ENCODE measurements at regions not wholly inside any gene's neighbourhood (a gene's known extent, or its start where the extent isn't known, plus 50 kb on each side); places are given as distances from the start of the nearest gene placed in this dataset.

- no peak for DNase-seq
- no peak overlapping the region for H3K4me3 ChIP-seq
- intact Hi-C loops (cut with DNase I; ENCODE audit: low total_unique reads): no loop called here
- no peaks in the 10 kb centered on the region for H3K4me1 ChIP-seq
- TF ChIP-seq CTCF (IDR thresholded peaks at IDR 0.05): no peak
- no peak overlapping the region for H3K27ac ChIP-seq
- H3K9me3 ChIP-seq: no peaks in the 10 kb centered on the region
- no peaks in the 10 kb centered on the region for H3K36me3 ChIP-seq (ENCODE audit: low read depth, missing control alignments)
- WGBS, 2 donors: 54 to 79% methylated on average over 1 of the region's 1 CpG
- H3K27me3 ChIP-seq: no peaks in the 10 kb centered on the region
Observed at GRCh38 chr3:76054404-76054803, 269.1 kb upstream of the ZNF717 start.

GRCh38 chr3:76061654-76062053 lies 276.3 kb upstream of the ZNF717 start:
- TF ChIP-seq POLR2A (IDR thresholded peaks at IDR 0.05) (no peak), CTCF (IDR thresholded peaks at IDR 0.05) (no peak)
- intact Hi-C loops (cut with DNase I; ENCODE audit: low total_unique reads): no loop called here
- no peaks in the 10 kb centered on the region for H3K36me3 ChIP-seq (ENCODE audit: low read depth, missing control alignments)
- DNase-seq: no peak
- no peaks in the 10 kb centered on the region for H3K9me3 ChIP-seq
- H3K4me1 ChIP-seq: no peaks in the 10 kb centered on the region
- H3K4me3 ChIP-seq: no peak overlapping the region
- 77 to 88% methylated on average over 3 of the region's 3 CpGs for WGBS, 2 donors
- H3K27me3 ChIP-seq: no peaks in the 10 kb centered on the region
- H3K27ac ChIP-seq: no peak overlapping the region

GRCh38 chr3:76063019-76063418 lies 277.7 kb upstream of the ZNF717 start:
- TF ChIP-seq CTCF (IDR thresholded peaks at IDR 0.05): no peak
- TF ChIP-seq POLR2A (IDR thresholded peaks at IDR 0.05): no peak
- DNase-seq: no peak
- no peak overlapping the region for H3K4me3 ChIP-seq
- no peaks in the 10 kb centered on the region for H3K4me1 ChIP-seq
- WGBS, 2 donors: 68 to 80% methylated on average over 3 of the region's 3 CpGs
- no peak overlapping the region for H3K27ac ChIP-seq
- intact Hi-C loops (cut with DNase I; ENCODE audit: low total_unique reads): no loop called here
- no peaks in the 10 kb centered on the region for H3K27me3 ChIP-seq
- H3K9me3 ChIP-seq: no peaks in the 10 kb centered on the region
- H3K36me3 ChIP-seq (ENCODE audit: low read depth, missing control alignments): no peaks in the 10 kb centered on the region

- no peak for DNase-seq
- no peaks in the 10 kb centered on the region for H3K9me3 ChIP-seq
- 77 to 93% methylated on average over 5 of the region's 5 CpGs for WGBS, 2 donors
- TF ChIP-seq POLR2A (IDR thresholded peaks at IDR 0.05) (no peak), CTCF (IDR thresholded peaks at IDR 0.05) (no peak)
- H3K27me3 ChIP-seq: no peaks in the 10 kb centered on the region
- H3K36me3 ChIP-seq (ENCODE audit: low read depth, missing control alignments): no peaks in the 10 kb centered on the region
- no peak overlapping the region for H3K4me3 ChIP-seq
- intact Hi-C loops (cut with DNase I; ENCODE audit: low total_unique reads): no loop called here
- no peaks in the 10 kb centered on the region for H3K4me1 ChIP-seq
- no peak overlapping the region for H3K27ac ChIP-seq
Observed at GRCh38 chr3:76063811-76064210, 278.5 kb upstream of the ZNF717 start.

GRCh38 chr3:76065964-76066363 lies 280.6 kb upstream of the ZNF717 start:
- TF ChIP-seq CTCF (IDR thresholded peaks at IDR 0.05) (no peak), POLR2A (IDR thresholded peaks at IDR 0.05) (no peak)
- no peaks in the 10 kb centered on the region for H3K27me3 ChIP-seq
- H3K27ac ChIP-seq: no peak overlapping the region
- no peak for DNase-seq
- intact Hi-C loops (cut with DNase I; ENCODE audit: low total_unique reads): no loop called here
- H3K4me1 ChIP-seq: no peaks in the 10 kb centered on the region
- no peaks in the 10 kb centered on the region for H3K9me3 ChIP-seq
- H3K36me3 ChIP-seq (ENCODE audit: low read depth, missing control alignments): no peaks in the 10 kb centered on the region
- H3K4me3 ChIP-seq: no peak overlapping the region

All from testis (tissue), 2 donors.